NCI-H1694 treated with DMSO at 0.1 percent for 48 hours (cell line): ENCODE measurements at regions not wholly inside any gene's neighbourhood (a gene's known extent, or its start where the extent isn't known, plus 50 kb on each side); places are given as distances from the start of the nearest gene placed in this dataset.
"Not testable (repeated sequence)": the region's sequence is repeated elsewhere in the genome, so short reads cannot be mapped to it uniquely, and the experiment has no call there.

Experiments
- DNase-seq: peaks from one replicate; lab custom pipeline; 2025; lab: John Stamatoyannopoulos, UW

- no peak for DNase-seq
Observed at GRCh38 chr17:34740565-34741520, 161.5 kb downstream of the TMEM132E start.

GRCh38 chr17:34739386-34739785 is 160.0 kb downstream of the TMEM132E start:
- no peak for DNase-seq

GRCh38 chr17:34737673-34738072 is 158.3 kb downstream of the TMEM132E start:
- not testable (repeated sequence) for DNase-seq

GRCh38 chr17:34736611-34737010 is 157.2 kb downstream of the TMEM132E start:
- DNase-seq = no peak

- no peak for DNase-seq
Observed at GRCh38 chr17:34733333-34733732, 154.0 kb downstream of the TMEM132E start.

GRCh38 chr17:34730816-34731215 is 151.4 kb downstream of the TMEM132E start:
- no peak for DNase-seq

- DNase-seq = peak; percentile 61
Observed at GRCh38 chr17:34728771-34729310, 149.5 kb downstream of the TMEM132E start.

- no peak for DNase-seq
Observed at GRCh38 chr17:34727601-34728000, 148.2 kb downstream of the TMEM132E start.

- DNase-seq = peak; percentile 78
Observed at GRCh38 chr17:34726536-34727384, 147.4 kb downstream of the TMEM132E start.

- DNase-seq = no peak
Observed at GRCh38 chr17:34725725-34726124, 146.3 kb downstream of the TMEM132E start.

GRCh38 chr17:34725008-34725407 is 145.6 kb downstream of the TMEM132E start:
- no peak for DNase-seq

GRCh38 chr17:34723875-34724274 is 144.5 kb downstream of the TMEM132E start:
- no peak for DNase-seq

GRCh38 chr17:34721326-34721725 is 141.9 kb downstream of the TMEM132E start:
- DNase-seq = no peak

- DNase-seq = no peak
Observed at GRCh38 chr17:34720760-34721159, 141.4 kb downstream of the TMEM132E start.

- DNase-seq = no peak
Observed at GRCh38 chr17:34719569-34719968, 140.2 kb downstream of the TMEM132E start.

GRCh38 chr17:34717092-34717491 is 137.7 kb downstream of the TMEM132E start:
- DNase-seq = no peak

GRCh38 chr17:34716291-34716690 is 136.9 kb downstream of the TMEM132E start:
- no peak for DNase-seq

GRCh38 chr17:34715504-34715903 is 136.1 kb downstream of the TMEM132E start:
- DNase-seq = no peak

- DNase-seq = no peak
Observed at GRCh38 chr17:34714475-34715410, 135.4 kb downstream of the TMEM132E start.

- DNase-seq = no peak
Observed at GRCh38 chr17:34713687-34714086, 134.3 kb downstream of the TMEM132E start.

- no peak for DNase-seq
Observed at GRCh38 chr17:34712481-34713195, 133.3 kb downstream of the TMEM132E start.
